ENCODE measurements at regions not wholly inside any gene's neighbourhood (a gene's known extent, or its start where the extent isn't known, plus 50 kb on each side); places are given as distances from the start of the nearest gene placed in this dataset.

- DNase-seq (ENCODE audit: extremely low read depth, low read depth), result no peak
- TF ChIP-seq CTCF (IDR thresholded peaks at IDR 0.05; ENCODE audit: low read depth, low read length, missing control alignments), result no peak
Observed at GRCh38 chrX:30156880-30157560, 58.3 kb upstream of the MAGEB2 start.

GRCh38 chrX:30161043-30161442, 54.3 kb upstream of the MAGEB2 start:
- no peak for DNase-seq (ENCODE audit: extremely low read depth, low read depth)
- H3K4me3 ChIP-seq (replicated peaks; ENCODE audit: low read depth, low read length), result no peak overlapping the region
- TF ChIP-seq CTCF (IDR thresholded peaks at IDR 0.05; ENCODE audit: low read depth, low read length, missing control alignments), result no peak

More at GRCh38 chrX:30156880-30157560, 58.3 kb upstream of the MAGEB2 start:
- H3K4me3 ChIP-seq (replicated peaks; ENCODE audit: low read depth, low read length), result no peak overlapping the region
